ENCODE measurements at regions not wholly inside any gene's neighbourhood (a gene's known extent, or its start where the extent isn't known, plus 50 kb on each side); places are given as distances from the start of the nearest gene placed in this dataset.

DNA sequence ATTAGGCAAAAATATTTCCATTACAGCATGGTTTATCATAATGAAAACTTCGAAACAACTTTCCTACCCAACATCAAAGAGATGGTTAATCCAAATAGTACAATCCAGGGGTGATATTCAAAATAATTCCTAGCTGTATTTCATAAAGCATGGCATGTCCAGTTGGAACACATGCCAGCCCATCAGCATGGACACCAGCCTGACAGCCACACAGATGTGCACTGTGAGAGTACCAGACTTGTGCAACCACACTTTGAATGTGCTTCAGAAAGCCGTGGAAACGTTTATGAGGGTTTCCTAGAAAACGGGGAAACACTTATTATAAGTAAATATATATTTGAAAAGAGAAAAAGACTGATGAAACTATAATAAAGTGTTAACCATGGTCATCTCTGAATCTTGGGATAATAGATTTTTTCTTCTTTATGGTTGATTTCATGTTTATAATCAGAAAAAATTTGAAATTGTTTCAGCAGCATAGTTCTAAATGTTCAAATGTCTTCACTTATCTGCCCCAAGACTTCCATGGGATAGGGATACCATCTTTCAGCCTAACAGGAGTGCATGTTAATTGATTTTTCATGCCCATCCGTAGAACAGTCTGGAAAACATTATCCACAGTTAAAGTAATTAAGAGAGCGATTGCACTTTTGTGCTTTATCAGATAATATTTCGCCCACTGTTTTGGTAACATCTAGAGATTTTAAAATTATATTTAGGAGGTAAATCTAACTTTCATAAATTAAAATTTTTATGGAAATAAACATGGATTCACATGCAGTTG is 242.6 kb upstream of the IRS2 start:
- WGBS, 2 experiments (ENCODE audit: insufficient coverage in 2 of 2): 82% methylated on average over 2 of the region's 7 CpGs; no CpG with 5 or more reads in 1 of the 2 experiments
- Histone ChIP-seq H3K36me3 (ENCODE audit: control insufficient read depth, insufficient read depth, low read length) (no peaks in the 10 kb centered on the region), H3K4me1 (ENCODE audit: control insufficient read depth, insufficient read depth, low read length, poor library complexity, severe bottlenecking) (no peaks in the 10 kb centered on the region), H3K9me3 (ENCODE audit: control insufficient read depth, low read length) (no peaks in the 10 kb centered on the region), H3K4me3 (ENCODE audit: extremely low read depth, insufficient read depth, low read length, poor library complexity, severe bottlenecking) (no peak overlapping the region), H3K27ac (ENCODE audit: low read depth, low read length, severe bottlenecking) (no peak overlapping the region)

DNA sequence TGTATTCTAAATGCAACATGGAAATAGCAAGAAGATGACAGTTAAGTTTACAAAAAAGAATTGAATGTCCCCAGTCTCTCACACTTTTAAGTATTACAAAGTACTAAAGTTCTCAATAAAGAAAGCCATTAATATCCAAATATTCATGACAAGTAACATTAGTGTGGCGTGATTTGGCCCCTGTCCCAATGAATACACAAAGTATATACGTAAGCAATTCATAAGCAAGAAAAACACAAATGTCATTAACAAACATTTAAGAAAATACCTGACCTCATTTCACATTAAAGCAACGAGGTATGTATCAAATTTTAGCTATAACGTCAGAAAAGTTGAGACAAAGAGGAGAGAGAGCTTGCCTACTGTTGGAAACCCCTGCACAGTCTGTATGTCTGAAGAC is 241.9 kb upstream of the IRS2 start:
- H3K36me3 ChIP-seq (ENCODE audit: control insufficient read depth, insufficient read depth, low read length): no peaks in the 10 kb centered on the region
- no peaks in the 10 kb centered on the region for H3K4me1 ChIP-seq (ENCODE audit: control insufficient read depth, insufficient read depth, low read length, poor library complexity, severe bottlenecking)
- no peak overlapping the region for H3K27ac ChIP-seq (ENCODE audit: low read depth, low read length, severe bottlenecking)
- no peaks in the 10 kb centered on the region for H3K9me3 ChIP-seq (ENCODE audit: control insufficient read depth, low read length)
- WGBS, 2 experiments (ENCODE audit: insufficient coverage in 2 of 2): 81 to 95% methylated on average over 3 of the region's 4 CpGs
- no peak overlapping the region for H3K4me3 ChIP-seq (ENCODE audit: extremely low read depth, insufficient read depth, low read length, poor library complexity, severe bottlenecking)

DNA sequence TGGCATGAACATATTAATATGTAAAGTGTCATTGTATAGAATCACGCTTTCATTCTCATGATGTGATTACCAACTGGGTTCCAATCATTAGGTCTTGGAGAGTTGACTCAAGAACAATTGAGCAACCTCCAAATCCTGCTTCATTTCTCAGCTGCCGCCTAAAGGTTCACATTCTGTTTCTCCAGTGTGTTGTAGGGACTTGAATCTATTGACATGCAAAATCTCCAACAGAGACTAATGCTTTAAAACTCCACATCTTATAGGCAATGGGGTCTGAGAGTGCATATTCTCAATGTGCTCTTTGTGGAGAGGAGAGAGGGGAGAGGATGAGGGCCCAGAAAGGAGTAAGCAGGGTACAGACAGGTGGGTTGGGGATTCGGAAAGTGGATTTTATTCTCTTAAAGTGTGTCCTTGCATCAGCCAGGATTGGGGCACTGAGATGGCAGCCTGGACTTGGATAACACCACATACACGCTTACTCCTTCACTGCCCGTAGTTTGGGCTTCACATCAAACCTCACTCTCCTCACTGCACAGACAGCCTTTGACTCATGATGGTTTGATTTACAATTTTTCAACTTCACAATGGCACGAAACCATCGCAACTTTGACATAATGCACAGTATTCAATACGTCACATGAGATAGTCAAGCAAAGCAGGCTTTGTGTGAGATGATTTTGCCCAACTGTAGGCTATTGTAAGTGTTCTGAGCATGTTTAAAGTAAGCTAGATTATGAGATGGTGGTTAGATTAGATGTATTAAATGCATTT is 241.3 kb upstream of the IRS2 start:
- no peaks in the 10 kb centered on the region for H3K4me1 ChIP-seq (ENCODE audit: control insufficient read depth, insufficient read depth, low read length, poor library complexity, severe bottlenecking)
- H3K9me3 ChIP-seq (ENCODE audit: control insufficient read depth, low read length): no peaks in the 10 kb centered on the region
- no peaks in the 10 kb centered on the region for H3K36me3 ChIP-seq (ENCODE audit: control insufficient read depth, insufficient read depth, low read length)
- H3K27ac ChIP-seq (ENCODE audit: low read depth, low read length, severe bottlenecking): no peak overlapping the region
- 85 to 96% methylated on average over 3 to 6 of the region's 8 CpGs for WGBS, 2 experiments (ENCODE audit: insufficient coverage in 2 of 2)
- no peak overlapping the region for H3K4me3 ChIP-seq (ENCODE audit: extremely low read depth, insufficient read depth, low read length, poor library complexity, severe bottlenecking)

- peak overlapping the region; percentile 78 for H3K27ac ChIP-seq (ENCODE audit: low read depth, low read length, severe bottlenecking)
- H3K9me3 ChIP-seq (ENCODE audit: control insufficient read depth, low read length): no peaks in the 10 kb centered on the region
- no CpG with 5 or more reads among the region's 1 CpG for WGBS, 2 experiments (ENCODE audit: insufficient coverage in 2 of 2)
- no peaks in the 10 kb centered on the region for H3K36me3 ChIP-seq (ENCODE audit: control insufficient read depth, insufficient read depth, low read length)
- no peaks in the 10 kb centered on the region for H3K4me1 ChIP-seq (ENCODE audit: control insufficient read depth, insufficient read depth, low read length, poor library complexity, severe bottlenecking)
- no peak overlapping the region for H3K4me3 ChIP-seq (ENCODE audit: extremely low read depth, insufficient read depth, low read length, poor library complexity, severe bottlenecking)
Observed at GRCh38 chr13:110024645-110024980, 238.2 kb upstream of the IRS2 start.

DNA sequence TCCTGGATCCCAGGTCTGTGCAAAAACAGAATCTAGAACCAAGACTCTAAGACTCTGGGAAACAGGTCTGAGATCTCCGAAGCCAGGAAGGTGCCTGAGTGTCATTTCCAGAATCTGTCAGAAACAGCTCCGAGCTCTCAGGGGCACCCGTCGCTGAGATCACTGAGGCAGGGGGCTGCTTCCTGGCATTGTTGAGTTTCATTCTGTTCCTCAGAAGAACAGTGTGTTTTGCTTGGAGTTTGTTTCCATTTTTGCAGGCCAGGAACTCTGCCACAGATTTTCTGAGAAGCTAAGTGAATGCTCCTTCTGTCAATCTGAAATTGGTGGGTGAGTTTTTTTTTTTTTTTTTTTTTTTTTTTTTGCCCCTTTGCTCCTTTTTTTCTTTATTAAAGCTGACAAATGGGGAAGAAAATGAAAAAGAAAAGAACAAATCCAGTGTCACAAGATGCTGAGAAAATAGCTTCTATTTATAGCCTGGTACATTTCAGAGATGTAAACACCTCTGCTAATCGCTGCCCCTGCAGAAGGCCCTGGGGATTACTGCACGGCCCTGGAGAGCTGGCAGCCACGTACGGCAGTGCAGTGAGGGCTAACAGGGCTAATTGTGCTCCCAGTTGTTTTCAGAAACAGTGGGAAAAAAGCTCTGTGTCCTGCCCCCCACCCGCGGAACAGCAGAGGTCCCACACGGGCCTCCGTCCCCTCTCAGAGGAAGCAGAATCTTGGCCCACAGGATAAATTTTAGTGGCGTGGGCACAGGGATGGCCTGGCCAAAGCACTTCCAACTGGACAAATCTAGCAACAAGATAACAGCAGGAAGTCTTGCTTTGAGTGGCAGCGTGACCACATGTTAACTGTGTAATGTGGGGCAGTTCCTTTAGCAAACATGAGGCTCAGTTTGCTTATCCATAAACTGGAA is 237.6 kb upstream of the IRS2 start:
- WGBS, 2 experiments (ENCODE audit: insufficient coverage in 2 of 2): 88 to 90% methylated on average over 13 to 14 of the region's 14 CpGs
- no peaks in the 10 kb centered on the region for H3K4me1 ChIP-seq (ENCODE audit: control insufficient read depth, insufficient read depth, low read length, poor library complexity, severe bottlenecking)
- no peak overlapping the region for H3K4me3 ChIP-seq (ENCODE audit: extremely low read depth, insufficient read depth, low read length, poor library complexity, severe bottlenecking)
- H3K9me3 ChIP-seq (ENCODE audit: control insufficient read depth, low read length): no peaks in the 10 kb centered on the region
- no peaks in the 10 kb centered on the region for H3K36me3 ChIP-seq (ENCODE audit: control insufficient read depth, insufficient read depth, low read length)
- peak overlapping the region; percentile 78 for H3K27ac ChIP-seq (ENCODE audit: low read depth, low read length, severe bottlenecking)

GRCh38 chr13:110018009-110018408 is 231.6 kb upstream of the IRS2 start:
- peaks cover 10% of the 10 kb centered on the region for H3K4me1 ChIP-seq (ENCODE audit: control insufficient read depth, insufficient read depth, low read length, poor library complexity, severe bottlenecking)
- H3K36me3 ChIP-seq (ENCODE audit: control insufficient read depth, insufficient read depth, low read length): no peaks in the 10 kb centered on the region
- whole genome bisulfite sequencing, 2 experiments (ENCODE audit: insufficient coverage in 2 of 2): 82 to 90% methylated on average over 11 of the region's 11 CpGs
- H3K27ac ChIP-seq (ENCODE audit: low read depth, low read length, severe bottlenecking): peak overlapping the region; percentile 76
- H3K4me3 ChIP-seq (ENCODE audit: extremely low read depth, insufficient read depth, low read length, poor library complexity, severe bottlenecking): no peak overlapping the region
- no peaks in the 10 kb centered on the region for H3K9me3 ChIP-seq (ENCODE audit: control insufficient read depth, low read length)

GRCh38 chr13:110017379-110017778 is 231.0 kb upstream of the IRS2 start:
- Histone ChIP-seq H3K27ac (ENCODE audit: low read depth, low read length, severe bottlenecking) (peak overlapping the region; percentile 76), H3K36me3 (ENCODE audit: control insufficient read depth, insufficient read depth, low read length) (no peaks in the 10 kb centered on the region), H3K4me3 (ENCODE audit: extremely low read depth, insufficient read depth, low read length, poor library complexity, severe bottlenecking) (no peak overlapping the region), H3K9me3 (ENCODE audit: control insufficient read depth, low read length) (no peaks in the 10 kb centered on the region), H3K4me1 (ENCODE audit: control insufficient read depth, insufficient read depth, low read length, poor library complexity, severe bottlenecking) (peaks cover 10% of the 10 kb centered on the region)
- 47 to 48% methylated on average over 3 to 5 of the region's 7 CpGs for WGBS, 2 experiments (ENCODE audit: insufficient coverage in 2 of 2)

DNA sequence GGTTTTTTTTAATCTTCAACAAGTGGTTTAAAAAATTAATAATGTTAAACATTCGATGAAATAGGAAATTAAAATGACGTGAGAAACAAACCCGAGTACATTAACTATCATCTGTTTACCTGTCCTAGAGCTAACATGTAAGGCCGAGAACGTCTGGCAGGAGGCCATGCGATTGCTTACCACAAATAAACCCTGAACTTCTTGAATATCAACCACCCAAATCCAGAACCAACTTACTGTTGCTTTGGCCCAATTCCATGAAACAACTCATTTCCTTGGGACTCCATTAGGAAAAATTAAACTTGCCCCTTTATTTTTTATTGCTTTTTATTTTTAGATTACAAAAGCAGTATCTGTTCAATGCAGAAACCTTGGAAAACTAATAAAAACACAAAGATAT is 228.9 kb upstream of the IRS2 start:
- H3K36me3 ChIP-seq (ENCODE audit: control insufficient read depth, insufficient read depth, low read length): no peaks in the 10 kb centered on the region
- 100% methylated on average over 2 to 4 of the region's 6 CpGs for WGBS, 2 experiments (ENCODE audit: insufficient coverage in 2 of 2)
- H3K4me1 ChIP-seq (ENCODE audit: control insufficient read depth, insufficient read depth, low read length, poor library complexity, severe bottlenecking): peaks cover 26% of the 10 kb centered on the region
- H3K9me3 ChIP-seq (ENCODE audit: control insufficient read depth, low read length): no peaks in the 10 kb centered on the region
- no peak overlapping the region for H3K4me3 ChIP-seq (ENCODE audit: extremely low read depth, insufficient read depth, low read length, poor library complexity, severe bottlenecking)
- no peak overlapping the region for H3K27ac ChIP-seq (ENCODE audit: low read depth, low read length, severe bottlenecking)

DNA sequence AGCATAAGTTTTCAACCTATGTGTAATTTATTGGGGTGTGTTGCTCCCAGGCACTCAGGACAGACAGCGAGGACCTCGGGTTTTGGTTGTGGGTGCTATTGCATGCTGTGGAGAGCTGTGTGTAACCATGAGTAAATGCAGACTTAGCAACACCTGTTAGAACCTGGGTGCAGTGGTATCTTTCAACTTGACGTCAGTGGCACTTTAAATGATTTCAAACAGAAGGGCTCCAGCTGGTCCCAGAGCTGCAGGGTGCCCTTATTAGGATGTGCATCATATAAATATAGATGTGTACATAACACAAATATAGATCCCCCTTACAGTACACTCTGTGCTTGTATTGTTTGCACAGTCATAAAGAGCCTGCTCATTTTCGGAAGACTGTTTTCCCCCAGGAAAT is 228.3 kb upstream of the IRS2 start:
- Histone ChIP-seq H3K4me3 (ENCODE audit: extremely low read depth, insufficient read depth, low read length, poor library complexity, severe bottlenecking) (no peak overlapping the region), H3K9me3 (ENCODE audit: control insufficient read depth, low read length) (no peaks in the 10 kb centered on the region), H3K27ac (ENCODE audit: low read depth, low read length, severe bottlenecking) (no peak overlapping the region), H3K36me3 (ENCODE audit: control insufficient read depth, insufficient read depth, low read length) (no peaks in the 10 kb centered on the region), H3K4me1 (ENCODE audit: control insufficient read depth, insufficient read depth, low read length, poor library complexity, severe bottlenecking) (peaks cover 27% of the 10 kb centered on the region)
- 93 to 95% methylated on average over 2 of the region's 4 CpGs for WGBS, 2 experiments (ENCODE audit: insufficient coverage in 2 of 2)

- Histone ChIP-seq H3K9me3 (ENCODE audit: control insufficient read depth, low read length) (no peaks in the 10 kb centered on the region), H3K27ac (ENCODE audit: low read depth, low read length, severe bottlenecking) (peak overlapping the region; percentile 24), H3K4me1 (ENCODE audit: control insufficient read depth, insufficient read depth, low read length, poor library complexity, severe bottlenecking) (peaks cover 20% of the 10 kb centered on the region), H3K36me3 (ENCODE audit: control insufficient read depth, insufficient read depth, low read length) (no peaks in the 10 kb centered on the region), H3K4me3 (ENCODE audit: extremely low read depth, insufficient read depth, low read length, poor library complexity, severe bottlenecking) (no peak overlapping the region)
- 83% methylated on average over 1 of the region's 2 CpGs; no CpG with 5 or more reads in 1 of the 2 experiments for WGBS, 2 experiments (ENCODE audit: insufficient coverage in 2 of 2)
Observed at GRCh38 chr13:110012102-110012739, 225.8 kb upstream of the IRS2 start.

All from mesodermal cell (in vitro differentiated cells).